ENCODE measurements at regions not wholly inside any gene's neighbourhood (a gene's known extent, or its start where the extent isn't known, plus 50 kb on each side); places are given as distances from the start of the nearest gene placed in this dataset.

GRCh38 chr2:81996332-81996731, 1691.8 kb upstream of the LRRTM1 start:
- no peak overlapping the region for H3K9ac ChIP-seq (ENCODE audit: insufficient read depth in 1 of 2, low read length in 2 of 2)
- WGBS, 2 donors = 76 to 88% methylated on average over 3 of the region's 3 CpGs
- TF ChIP-seq CTCF (IDR thresholded peaks at IDR 0.05; ENCODE audit: control extremely low read depth, extremely low read depth) = no peak
- H3K27me3 ChIP-seq (ENCODE audit: control insufficient read depth in 3 of 3, insufficient read depth in 3 of 3, low read length in 2 of 3) = no peaks in the 10 kb centered on the region
- no peaks in the 10 kb centered on the region for H3K9me3 ChIP-seq (ENCODE audit: control insufficient read depth in 4 of 4, insufficient read depth in 3 of 4, low read length in 3 of 4)
- H3K4me1 ChIP-seq (ENCODE audit: control insufficient read depth in 5 of 5, insufficient read depth in 5 of 5, low read length in 5 of 5) = no peaks in the 10 kb centered on the region
- no peaks in the 10 kb centered on the region for H3K36me3 ChIP-seq (ENCODE audit: control insufficient read depth in 4 of 4, insufficient read depth in 4 of 4, low read length in 4 of 4)
- DNase-seq = no peak
- no peak for ATAC-seq (ENCODE audit: insufficient read depth, low FRiP score)
- no peak overlapping the region for H3K4me3 ChIP-seq
- H3K27ac ChIP-seq (ENCODE audit: low read depth in 1 of 2, low read length in 1 of 2) = no peak overlapping the region

GRCh38 chr2:81991282-81991681, 1686.7 kb upstream of the LRRTM1 start:
- DNase-seq = no peak
- H3K27me3 ChIP-seq (ENCODE audit: control insufficient read depth in 3 of 3, insufficient read depth in 3 of 3, low read length in 2 of 3) = no peaks in the 10 kb centered on the region

GRCh38 chr2:81987370-81987769, 1682.8 kb upstream of the LRRTM1 start:
- DNase-seq (no peak), ATAC-seq (ENCODE audit: insufficient read depth, low FRiP score) (no peak)
- no peak overlapping the region for H3K27ac ChIP-seq (ENCODE audit: low read depth in 1 of 2, low read length in 1 of 2)
- no peaks in the 10 kb centered on the region for H3K4me1 ChIP-seq (ENCODE audit: control insufficient read depth in 5 of 5, insufficient read depth in 5 of 5, low read length in 5 of 5)
- WGBS, 2 donors = 82 to 87% methylated on average over 5 of the region's 5 CpGs
- no peak overlapping the region for H3K9ac ChIP-seq (ENCODE audit: insufficient read depth in 1 of 2, low read length in 2 of 2)
- H3K4me3 ChIP-seq = no peak overlapping the region
- H3K9me3 ChIP-seq (ENCODE audit: control insufficient read depth in 4 of 4, insufficient read depth in 3 of 4, low read length in 3 of 4) = no peaks in the 10 kb centered on the region
- no peaks in the 10 kb centered on the region for H3K27me3 ChIP-seq (ENCODE audit: control insufficient read depth in 3 of 3, insufficient read depth in 3 of 3, low read length in 2 of 3)
- no peak for TF ChIP-seq CTCF (IDR thresholded peaks at IDR 0.05; ENCODE audit: control extremely low read depth, extremely low read depth)
- no peaks in the 10 kb centered on the region for H3K36me3 ChIP-seq (ENCODE audit: control insufficient read depth in 4 of 4, insufficient read depth in 4 of 4, low read length in 4 of 4)

More at GRCh38 chr2:81991282-81991681, 1686.7 kb upstream of the LRRTM1 start:
- no peak overlapping the region for H3K9ac ChIP-seq (ENCODE audit: insufficient read depth in 1 of 2, low read length in 2 of 2)
- no peaks in the 10 kb centered on the region for H3K4me1 ChIP-seq (ENCODE audit: control insufficient read depth in 5 of 5, insufficient read depth in 5 of 5, low read length in 5 of 5)
- ATAC-seq (ENCODE audit: insufficient read depth, low FRiP score) = no peak
- no peak overlapping the region for H3K4me3 ChIP-seq
- no peak overlapping the region for H3K27ac ChIP-seq (ENCODE audit: low read depth in 1 of 2, low read length in 1 of 2)
- H3K9me3 ChIP-seq (ENCODE audit: control insufficient read depth in 4 of 4, insufficient read depth in 3 of 4, low read length in 3 of 4) = no peaks in the 10 kb centered on the region
- no peak for TF ChIP-seq CTCF (IDR thresholded peaks at IDR 0.05; ENCODE audit: control extremely low read depth, extremely low read depth)
- WGBS, 2 donors = 89 to 97% methylated on average over 2 of the region's 2 CpGs
- no peaks in the 10 kb centered on the region for H3K36me3 ChIP-seq (ENCODE audit: control insufficient read depth in 4 of 4, insufficient read depth in 4 of 4, low read length in 4 of 4)

- no peak for TF ChIP-seq CTCF (IDR thresholded peaks at IDR 0.05; ENCODE audit: control extremely low read depth, extremely low read depth)
- WGBS, 2 donors = 95 to 96% methylated on average over 32 to 33 of the region's 33 CpGs
- Histone ChIP-seq H3K4me3 (no peak overlapping the region), H3K4me1 (ENCODE audit: control insufficient read depth in 5 of 5, insufficient read depth in 5 of 5, low read length in 5 of 5) (no peaks in the 10 kb centered on the region), H3K9ac (ENCODE audit: insufficient read depth in 1 of 2, low read length in 2 of 2) (no peak overlapping the region), H3K36me3 (ENCODE audit: control insufficient read depth in 4 of 4, insufficient read depth in 4 of 4, low read length in 4 of 4) (no peaks in the 10 kb centered on the region), H3K9me3 (ENCODE audit: control insufficient read depth in 4 of 4, insufficient read depth in 3 of 4, low read length in 3 of 4) (no peaks in the 10 kb centered on the region), H3K27me3 (ENCODE audit: control insufficient read depth in 3 of 3, insufficient read depth in 3 of 3, low read length in 2 of 3) (no peaks in the 10 kb centered on the region), H3K27ac (ENCODE audit: low read depth in 1 of 2, low read length in 1 of 2) (no peak overlapping the region)
- ATAC-seq (ENCODE audit: insufficient read depth, low FRiP score) = no peak
- DNase-seq = no peak
These were observed 1680.6 kb upstream of the LRRTM1 start for GRCh38 chr2:81984969-81985637.
